ENCODE measurements at regions not wholly inside any gene's neighbourhood (a gene's known extent, or its start where the extent isn't known, plus 50 kb on each side); places are given as distances from the start of the nearest gene placed in this dataset.

DNA sequence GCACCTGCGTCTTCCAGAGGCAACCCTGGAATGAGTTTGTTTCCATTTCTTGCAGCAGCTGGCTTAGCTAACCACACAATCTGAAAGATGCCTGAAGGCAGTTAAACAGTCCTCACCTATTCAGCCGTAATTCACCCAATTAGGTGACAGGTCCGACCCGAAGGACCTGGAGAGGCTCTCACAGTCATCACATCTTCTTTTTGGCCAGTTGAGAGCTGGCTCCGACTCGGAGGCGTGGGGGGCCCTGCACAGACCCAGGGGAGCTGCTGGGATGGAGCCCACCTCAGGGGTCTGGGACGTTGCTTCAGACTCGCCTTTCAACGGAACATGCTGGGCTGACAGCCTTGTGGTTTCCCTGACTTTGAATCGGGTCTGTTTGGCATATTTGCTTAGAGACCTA lies 187.3 kb downstream of the RTP5 start:
- TF ChIP-seq, protein P1, sequence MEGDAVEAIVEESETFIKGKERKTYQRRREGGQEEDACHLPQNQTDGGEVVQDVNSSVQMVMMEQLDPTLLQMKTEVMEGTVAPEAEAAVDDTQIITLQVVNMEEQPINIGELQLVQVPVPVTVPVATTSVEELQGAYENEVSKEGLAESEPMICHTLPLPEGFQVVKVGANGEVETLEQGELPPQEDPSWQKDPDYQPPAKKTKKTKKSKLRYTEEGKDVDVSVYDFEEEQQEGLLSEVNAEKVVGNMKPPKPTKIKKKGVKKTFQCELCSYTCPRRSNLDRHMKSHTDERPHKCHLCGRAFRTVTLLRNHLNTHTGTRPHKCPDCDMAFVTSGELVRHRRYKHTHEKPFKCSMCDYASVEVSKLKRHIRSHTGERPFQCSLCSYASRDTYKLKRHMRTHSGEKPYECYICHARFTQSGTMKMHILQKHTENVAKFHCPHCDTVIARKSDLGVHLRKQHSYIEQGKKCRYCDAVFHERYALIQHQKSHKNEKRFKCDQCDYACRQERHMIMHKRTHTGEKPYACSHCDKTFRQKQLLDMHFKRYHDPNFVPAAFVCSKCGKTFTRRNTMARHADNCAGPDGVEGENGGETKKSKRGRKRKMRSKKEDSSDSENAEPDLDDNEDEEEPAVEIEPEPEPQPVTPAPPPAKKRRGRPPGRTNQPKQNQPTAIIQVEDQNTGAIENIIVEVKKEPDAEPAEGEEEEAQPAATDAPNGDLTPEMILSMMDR (IDR thresholded peaks at IDR 0.05): no peak
- no peak for TF ChIP-seq POLR2A (IDR thresholded peaks at IDR 0.05)

Data from lower leg skin (tissue), 3 donors.